IMR-90 (cell line): ENCODE measurements at regions not wholly inside any gene's neighbourhood (a gene's known extent, or its start where the extent isn't known, plus 50 kb on each side); places are given as distances from the start of the nearest gene placed in this dataset.

Experiments used
- ATAC-seq: fragments of 200-7000 bp; cut with Tn5 transposase; 2 replicates; pipeline ENCODE4 v1.9.1; 2020; ENCODE audit warnings: low read depth, mild to moderate bottlenecking, moderate library complexity
- BruUV-seq: library from RNA; stranded (reverse); fragments of 400-500 nt; replicated peaks from 2 replicates; lab custom pipeline; 2021; lab: Mats Ljungman, UMichigan
- CTCF ChIA-PET: fragments of 300-600 bp; formaldehyde crosslinking; extraction: SDS; loops from one replicate; lab custom pipeline; 2021; ENCODE audit warnings: antibody characterized with exemption; lab: Yijun Ruan, JAX
- POLR2A ChIA-PET: fragments of 300-600 bp; sonication (Branson Sonifier 250); formaldehyde crosslinking; loops from one replicate; lab custom pipeline; 2022; ENCODE audit warnings: antibody characterized with exemption; ENCODE audit not compliant: unreplicated experiment; lab: Charles Lee
- DNase-seq: peaks from one replicate; pipeline ENCODE4 v3.0.0; 2013
- H2AFZ ChIP-seq: replicated peaks from 2 replicates; pipeline ENCODE3; 2013; ENCODE audit warnings: low read length, mild to moderate bottlenecking; ENCODE audit not compliant: poor library complexity
- H2AK5ac ChIP-seq: 2 replicates; pipeline ENCODE4 v1.6.1; 2013; ENCODE audit warnings: low read depth, low read length, inconsistent platforms
- H2AK9ac ChIP-seq: replicated peaks from 2 replicates; pipeline ENCODE3; 2013; ENCODE audit warnings: mild to moderate bottlenecking, low read depth, low read length, moderate library complexity; ENCODE audit not compliant: poor library complexity
- H2BK120ac ChIP-seq: 2 replicates; pipeline ENCODE4 v1.6.1; 2013; ENCODE audit warnings: low read depth, low read length, inconsistent platforms
- H2BK15ac ChIP-seq: 3 replicates; pipeline ENCODE4 v1.6.1; 2013; ENCODE audit warnings: low read depth, low read length, inconsistent platforms
- H2BK20ac ChIP-seq: 2 replicates; pipeline ENCODE4 v1.6.1; 2013; ENCODE audit warnings: low read depth, mild to moderate bottlenecking, inconsistent platforms, low read length, moderate library complexity
- H2BK5ac ChIP-seq: 2 replicates; pipeline ENCODE4 v1.6.1; 2013; ENCODE audit warnings: mild to moderate bottlenecking, low read depth, low read length, inconsistent platforms; ENCODE audit not compliant: poor library complexity, severe bottlenecking
- H3K14ac ChIP-seq: replicated peaks from 2 replicates; pipeline ENCODE4 v1.6.1; 2013; ENCODE audit warnings: low read depth, low read length, inconsistent platforms
- H3K18ac ChIP-seq: 2 replicates; pipeline ENCODE4 v1.6.1; 2013; ENCODE audit warnings: low read depth, low read length, control low read depth
- H3K23ac ChIP-seq: 2 replicates; pipeline ENCODE4 v1.6.1; 2013; ENCODE audit warnings: low read depth, low read length, inconsistent platforms
- H3K27ac ChIP-seq: 2 replicates; pipeline ENCODE4 v1.5.1; 2013; ENCODE audit warnings: mild to moderate bottlenecking, control low read depth, low read length; ENCODE audit not compliant: insufficient read depth
- H3K27me3 ChIP-seq: 2 replicates; pipeline ENCODE4 v1.6.1; 2013; ENCODE audit warnings: low read length; ENCODE audit not compliant: control insufficient read depth, insufficient read depth
- H3K36me3 ChIP-seq: 2 replicates; pipeline ENCODE4 v1.6.1; 2013; ENCODE audit warnings: low read length, mixed read lengths; ENCODE audit not compliant: control insufficient read depth, insufficient read depth
- H3K4ac ChIP-seq: 2 replicates; pipeline ENCODE4 v1.6.1; 2013; ENCODE audit warnings: low read depth, low read length, inconsistent platforms
- H3K4me1 ChIP-seq: 2 replicates; pipeline ENCODE4 v1.6.1; 2013; ENCODE audit warnings: low read length, mixed read lengths; ENCODE audit not compliant: control insufficient read depth, insufficient read depth
- H3K4me2 ChIP-seq: 2 replicates; pipeline ENCODE4 v1.6.1; 2013; ENCODE audit warnings: low read depth, mild to moderate bottlenecking, control low read depth, low read length, moderate library complexity
- H3K4me3 ChIP-seq: 2 replicates; pipeline ENCODE4 v1.5.1; 2013; ENCODE audit warnings: low read depth, mild to moderate bottlenecking, control low read depth, low read length, moderate library complexity; ENCODE audit not compliant: insufficient read depth
- H3K56ac ChIP-seq: 2 replicates; pipeline ENCODE4 v1.6.1; 2013; ENCODE audit warnings: low read length, inconsistent platforms; ENCODE audit not compliant: insufficient read depth; ENCODE audit errors: extremely low read depth
- H3K79me1 ChIP-seq, 2 experiments: 2 replicates each; pipeline ENCODE4 v1.6.1; 2013; ENCODE audit warnings: low read length in 2 of 2, inconsistent platforms in 1 of 2, low read depth in 1 of 2
- H3K9ac ChIP-seq: 2 replicates; pipeline ENCODE4 v1.6.1; 2013; ENCODE audit warnings: low read depth, low read length, control low read depth
- H3K9me1 ChIP-seq: 2 replicates; pipeline ENCODE4 v1.6.1; 2013; ENCODE audit warnings: low read length, inconsistent platforms; ENCODE audit not compliant: insufficient read depth
- H3K9me3 ChIP-seq: 2 replicates; pipeline ENCODE4 v1.6.1; 2013; ENCODE audit warnings: low read length; ENCODE audit not compliant: control insufficient read depth, insufficient read depth
- H4K20me1 ChIP-seq: 2 replicates; pipeline ENCODE4 v1.6.1; 2013; ENCODE audit warnings: low read length, inconsistent platforms; ENCODE audit not compliant: insufficient read depth
- H4K5ac ChIP-seq: 2 replicates; pipeline ENCODE4 v1.6.1; 2013; ENCODE audit warnings: mild to moderate bottlenecking, low read depth, low read length, control low read depth
- H4K8ac ChIP-seq, 2 experiments: 2 replicates each; pipeline ENCODE4 v1.6.1; 2013; ENCODE audit warnings: low read depth in 2 of 2, low read length in 2 of 2, control low read depth in 1 of 2, inconsistent platforms in 1 of 2
- H4K91ac ChIP-seq: 2 replicates; pipeline ENCODE4 v1.6.1; 2013; ENCODE audit warnings: low read depth, low read length, inconsistent platforms; ENCODE audit not compliant: insufficient read depth
- BHLHE40 ChIP-seq: fragments of 150-350 bp; IDR thresholded peaks from 2 replicates; pipeline ENCODE4 v1.6.1; 2016; ENCODE audit warnings: mild to moderate bottlenecking, low read depth, low read length
- CEBPB ChIP-seq: IDR thresholded peaks from 2 replicates; pipeline ENCODE4 v1.6.1; 2012; ENCODE audit warnings: low read depth, low read length, improper control_type of control experiment
- CHD1 ChIP-seq: IDR thresholded peaks from 2 replicates; pipeline ENCODE4 v1.6.1; 2012; ENCODE audit warnings: low read depth, low read length, improper control_type of control experiment
- ELK1 ChIP-seq: fragments of 150-350 bp; IDR thresholded peaks from 2 replicates; pipeline ENCODE4 v1.6.1; 2016; ENCODE audit warnings: low read depth, mild to moderate bottlenecking, low read length, moderate library complexity, borderline replicate concordance
- FOS ChIP-seq: fragments of 150-350 bp; IDR thresholded peaks from 2 replicates; pipeline ENCODE4 v1.6.1; 2016; ENCODE audit warnings: low read depth, low read length
- MAFK ChIP-seq: IDR thresholded peaks from 2 replicates; pipeline ENCODE4 v1.6.1; 2012; ENCODE audit warnings: low read depth, low read length, improper control_type of control experiment
- MAZ ChIP-seq: IDR thresholded peaks from 2 replicates; pipeline ENCODE4 v1.6.1; 2012; ENCODE audit warnings: low read depth, mild to moderate bottlenecking, low read length, improper control_type of control experiment, moderate library complexity, borderline replicate concordance
- MXI1 ChIP-seq: IDR thresholded peaks from 2 replicates; pipeline ENCODE4 v1.6.1; 2012; ENCODE audit warnings: low read depth, mild to moderate bottlenecking, low read length, moderate library complexity, borderline replicate concordance
- NFE2L2 ChIP-seq: fragments of 150-350 bp; IDR thresholded peaks from 2 replicates; pipeline ENCODE4 v1.6.1; 2016; ENCODE audit warnings: low read depth, mild to moderate bottlenecking, low read length
- POLR2A ChIP-seq: IDR thresholded peaks from 2 replicates; pipeline ENCODE4 v1.6.1; 2012; ENCODE audit warnings: mild to moderate bottlenecking, low read depth, low read length
- RAD21 ChIP-seq: IDR thresholded peaks from 2 replicates; pipeline ENCODE4 v1.6.1; 2012; ENCODE audit warnings: low read length, improper control_type of control experiment
- RCOR1 ChIP-seq: IDR thresholded peaks from 2 replicates; pipeline ENCODE4 v1.6.1; 2012; ENCODE audit warnings: mild to moderate bottlenecking, low read length, improper control_type of control experiment; ENCODE audit not compliant: insufficient replicate concordance
- RFX5 ChIP-seq: IDR thresholded peaks from 2 replicates; pipeline ENCODE4 v1.8.0; 2012; ENCODE audit warnings: low read depth, mild to moderate bottlenecking, low read length, moderate library complexity
- SMC3 ChIP-seq: fragments of 150-350 bp; IDR thresholded peaks from 2 replicates; pipeline ENCODE4 v1.6.1; 2016; ENCODE audit warnings: low read depth, mild to moderate bottlenecking, antibody characterized with exemption, low read length, moderate library complexity
- WGBS, 2 experiments: methylation state at CpG; one replicate each; pipeline versions ENCODE4 v1.1.5 to v1.1.7; 2013; ENCODE audit warnings: missing lambda C conversion rate in 2 of 2; ENCODE audit not compliant: insufficient read length in 1 of 2; ENCODE audit errors: extremely low coverage in 2 of 2; 5-methylcytosine and 5-hydroxymethylcytosine counted together
- dilution Hi-C: fragments of 300-500 bp; cut with HindIII; formaldehyde crosslinking; loops from one replicate; pipeline ENCODE4 v1.14.3; 2018; ENCODE audit warnings: low sequenced_read_pairs; ENCODE audit not compliant: unreplicated experiment
- in situ Hi-C: fragments of 300-500 bp; cut with MboI; formaldehyde crosslinking; loops from 3 replicates; pipeline ENCODE4 v1.14.3; 2019; ENCODE audit warnings: low sequenced_read_pairs, inconsistent platforms, mixed read lengths
- intact Hi-C: fragments of 100-400 bp; cut with micrococcal nuclease; formaldehyde crosslinking; loops from 2 replicates; pipeline ENCODE4 v1.10.0; 2022
- TF ChIP-seq, protein P1 (sequence below): fragments of 150-350 bp; IDR thresholded peaks from 2 replicates; pipeline ENCODE4 v1.6.1; 2017; ENCODE audit warnings: mild to moderate bottlenecking, antibody characterized with exemption, low read length, low read depth
- TF ChIP-seq, protein P2 (sequence below): conservative IDR thresholded peaks from 2 replicates; pipeline ENCODE4 v1.5.1; 2012; ENCODE audit warnings: mild to moderate bottlenecking, low read depth, low read length, improper control_type of control experiment

DNA sequence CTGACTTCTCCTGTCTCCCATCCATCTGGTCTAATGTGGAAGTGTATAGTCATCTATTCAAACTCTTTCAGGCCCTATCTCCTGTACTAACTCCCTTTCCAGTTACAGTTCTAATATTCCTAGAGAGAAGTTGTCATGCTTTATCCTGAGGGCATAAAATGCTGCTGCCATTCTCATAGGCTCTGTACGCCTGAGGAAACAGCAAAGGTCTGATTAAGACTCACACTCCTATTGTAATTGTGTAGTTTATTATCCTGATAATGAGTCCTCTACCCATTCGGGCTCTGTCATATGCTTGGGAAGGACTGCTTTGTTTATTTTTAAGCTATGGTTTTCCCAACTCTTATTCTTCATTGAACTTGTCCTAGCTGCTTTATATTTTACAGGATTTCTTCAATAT lies 290.4 kb downstream of the TMEM38B start:
- H3K27me3 ChIP-seq = no peaks in the 10 kb centered on the region
- no CpG with 5 or more reads among the region's 2 CpGs for WGBS, 2 experiments
- TF ChIP-seq, protein P1, sequence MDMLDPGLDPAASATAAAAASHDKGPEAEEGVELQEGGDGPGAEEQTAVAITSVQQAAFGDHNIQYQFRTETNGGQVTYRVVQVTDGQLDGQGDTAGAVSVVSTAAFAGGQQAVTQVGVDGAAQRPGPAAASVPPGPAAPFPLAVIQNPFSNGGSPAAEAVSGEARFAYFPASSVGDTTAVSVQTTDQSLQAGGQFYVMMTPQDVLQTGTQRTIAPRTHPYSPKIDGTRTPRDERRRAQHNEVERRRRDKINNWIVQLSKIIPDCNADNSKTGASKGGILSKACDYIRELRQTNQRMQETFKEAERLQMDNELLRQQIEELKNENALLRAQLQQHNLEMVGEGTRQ = no peak
- TF ChIP-seq POLR2A (no peak), CHD1 (no peak), NFE2L2 (no peak), RAD21 (no peak), CEBPB (no peak), MXI1 (no peak), MAZ (no peak), FOS (no peak), RFX5 (no peak), ELK1 (no peak), MAFK (no peak), RCOR1 (no peak), SMC3 (no peak), BHLHE40 (no peak)
- TF ChIP-seq, protein P2, sequence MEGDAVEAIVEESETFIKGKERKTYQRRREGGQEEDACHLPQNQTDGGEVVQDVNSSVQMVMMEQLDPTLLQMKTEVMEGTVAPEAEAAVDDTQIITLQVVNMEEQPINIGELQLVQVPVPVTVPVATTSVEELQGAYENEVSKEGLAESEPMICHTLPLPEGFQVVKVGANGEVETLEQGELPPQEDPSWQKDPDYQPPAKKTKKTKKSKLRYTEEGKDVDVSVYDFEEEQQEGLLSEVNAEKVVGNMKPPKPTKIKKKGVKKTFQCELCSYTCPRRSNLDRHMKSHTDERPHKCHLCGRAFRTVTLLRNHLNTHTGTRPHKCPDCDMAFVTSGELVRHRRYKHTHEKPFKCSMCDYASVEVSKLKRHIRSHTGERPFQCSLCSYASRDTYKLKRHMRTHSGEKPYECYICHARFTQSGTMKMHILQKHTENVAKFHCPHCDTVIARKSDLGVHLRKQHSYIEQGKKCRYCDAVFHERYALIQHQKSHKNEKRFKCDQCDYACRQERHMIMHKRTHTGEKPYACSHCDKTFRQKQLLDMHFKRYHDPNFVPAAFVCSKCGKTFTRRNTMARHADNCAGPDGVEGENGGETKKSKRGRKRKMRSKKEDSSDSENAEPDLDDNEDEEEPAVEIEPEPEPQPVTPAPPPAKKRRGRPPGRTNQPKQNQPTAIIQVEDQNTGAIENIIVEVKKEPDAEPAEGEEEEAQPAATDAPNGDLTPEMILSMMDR = no peak
- no peak overlapping the region for H4K5ac ChIP-seq
- H3K18ac ChIP-seq = no peak overlapping the region
- no peak overlapping the region for H3K4me2 ChIP-seq
- dilution Hi-C loops (no loop called here), intact Hi-C loops (no loop called here), in situ Hi-C loops (no loop called here)
- no peak overlapping the region for H4K8ac ChIP-seq
- no peak overlapping the region for H2BK120ac ChIP-seq
- no peak overlapping the region for H3K9ac ChIP-seq
- H4K20me1 ChIP-seq = no peaks in the 10 kb centered on the region
- BruUV-seq = no TSS peak
- H2BK15ac ChIP-seq = no peak overlapping the region
- H4K91ac ChIP-seq = no peak overlapping the region
- ATAC-seq (no peak), DNase-seq (no peak)
- no peak overlapping the region for H3K27ac ChIP-seq
- no peak overlapping the region for H3K23ac ChIP-seq
- no peak overlapping the region for H3K56ac ChIP-seq
- H3K14ac ChIP-seq = no peak overlapping the region
- no peak overlapping the region for H2BK20ac ChIP-seq
- H3K4me1 ChIP-seq = no peaks in the 10 kb centered on the region
- no peak overlapping the region for H2AK5ac ChIP-seq
- H3K79me1 ChIP-seq = no peaks in the 10 kb centered on the region
- no peak overlapping the region for H3K4ac ChIP-seq
- H3K9me1 ChIP-seq = no peaks in the 10 kb centered on the region
- H2BK5ac ChIP-seq = no peak overlapping the region
- ChIA-PET POLR2A (no interaction called here), CTCF (interaction anchor here (0.6 kb wide), 1 partner anchor 9 kb away, joined by 5 read pairs; no protein-coding TSS in a partner anchor)
- no peak overlapping the region for H3K4me3 ChIP-seq
- no peak overlapping the region for H2AFZ ChIP-seq
- no peak overlapping the region for H2AK9ac ChIP-seq
- H3K9me3 ChIP-seq = peaks cover 3% of the 10 kb centered on the region
- H3K36me3 ChIP-seq = no peaks in the 10 kb centered on the region
